HEK293T (cell line): ENCODE measurements at regions not wholly inside any gene's neighbourhood (a gene's known extent, or its start where the extent isn't known, plus 50 kb on each side); places are given as distances from the start of the nearest gene placed in this dataset.

ENCODE experiments used
- ARNT ChIP-seq: fragments of 450-650 bp; IDR thresholded peaks from 2 replicates; pipeline ENCODE4 v1.6.1; 2017; ENCODE audit warnings: mild to moderate bottlenecking
- BHLHE40 ChIP-seq: fragments of 450-650 bp; IDR thresholded peaks from 2 replicates; pipeline ENCODE4 v1.6.1; 2016; ENCODE audit warnings: mild to moderate bottlenecking, moderate library complexity, borderline replicate concordance
- ELF4 ChIP-seq: fragments of 450-650 bp; IDR thresholded peaks from 2 replicates; pipeline ENCODE4 v1.6.1; 2017; ENCODE audit warnings: antibody characterized with exemption
- FOXA1 ChIP-seq: fragments of 450-650 bp; IDR thresholded peaks from 2 replicates; pipeline ENCODE4 v1.6.1; 2016; ENCODE audit warnings: mild to moderate bottlenecking
- FOXM1 ChIP-seq: fragments of 450-650 bp; IDR thresholded peaks from 2 replicates; pipeline ENCODE4 v1.6.1; 2017; ENCODE audit warnings: mild to moderate bottlenecking, borderline replicate concordance
- HDGF ChIP-seq: fragments of 450-650 bp; IDR thresholded peaks from 2 replicates; pipeline ENCODE4 v1.6.1; 2017; ENCODE audit warnings: antibody characterized with exemption, borderline replicate concordance
- L3MBTL2 ChIP-seq: fragments of 450-650 bp; conservative IDR thresholded peaks from 2 replicates; pipeline ENCODE4 v1.6.1; 2016; ENCODE audit warnings: mild to moderate bottlenecking
- NFRKB ChIP-seq: fragments of 450-650 bp; IDR thresholded peaks from 2 replicates; pipeline ENCODE4 v1.6.1; 2016; ENCODE audit warnings: mild to moderate bottlenecking, moderate library complexity
- PKNOX1 ChIP-seq: fragments of 450-650 bp; IDR thresholded peaks from 2 replicates; pipeline ENCODE4 v1.6.1; 2016
- SP1 ChIP-seq: fragments of 450-650 bp; IDR thresholded peaks from 2 replicates; pipeline ENCODE4 v1.6.1; 2017
- SUZ12 ChIP-seq: fragments of 450-650 bp; IDR thresholded peaks from 2 replicates; pipeline ENCODE4 v1.6.1; 2016; ENCODE audit warnings: mild to moderate bottlenecking
- TARDBP ChIP-seq: fragments of 450-650 bp; IDR thresholded peaks from 2 replicates; pipeline ENCODE4 v1.6.1; 2016
- ZNF384 ChIP-seq: fragments of 450-650 bp; IDR thresholded peaks from 2 replicates; pipeline ENCODE4 v1.6.1; 2016

DNA sequence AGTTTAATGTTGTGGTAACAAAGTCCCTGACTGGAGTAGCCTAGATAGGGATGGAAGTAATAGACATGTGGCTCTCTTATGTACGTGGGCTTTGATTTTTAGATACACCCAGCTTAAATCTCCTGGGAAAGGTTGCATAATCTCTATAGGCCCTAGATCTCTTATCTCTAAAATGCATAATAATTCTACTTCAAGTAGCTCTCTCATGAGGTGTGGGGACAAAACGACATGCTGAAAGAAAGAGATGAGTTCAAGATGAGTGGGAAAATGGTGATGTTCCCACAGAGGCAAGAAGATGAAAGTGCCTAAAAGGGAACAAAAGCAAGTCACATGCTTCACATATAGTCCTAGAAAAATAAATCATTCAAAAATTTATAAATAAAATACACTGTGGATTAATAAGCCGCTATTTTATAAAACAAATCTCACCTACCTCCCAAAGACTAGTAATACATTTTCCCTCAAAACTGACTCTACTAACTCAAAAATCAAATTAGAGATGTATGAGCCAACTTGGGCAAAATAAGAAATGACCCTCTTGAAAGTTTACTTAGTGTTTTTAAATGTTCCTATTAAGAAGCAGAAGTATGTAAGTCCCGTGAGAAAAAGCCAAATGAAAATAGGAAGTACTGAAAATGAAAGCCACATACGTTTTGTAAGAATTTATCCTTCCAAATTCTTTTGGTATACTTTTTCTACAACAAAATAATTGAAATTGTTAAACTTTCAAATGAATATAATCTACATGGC is 148.2 kb upstream of the ITGA4 start:
- TF ChIP-seq ARNT (no peak), SP1 (no peak), SUZ12 (no peak), BHLHE40 (no peak), PKNOX1 (no peak), HDGF (no peak), ELF4 (no peak), ZNF384 (no peak), L3MBTL2 (no peak), FOXM1 (no peak), FOXA1 (no peak), TARDBP (no peak), NFRKB (no peak)
